ENCODE measurements at regions not wholly inside any gene's neighbourhood (a gene's known extent, or its start where the extent isn't known, plus 50 kb on each side); places are given as distances from the start of the nearest gene placed in this dataset.

DNA sequence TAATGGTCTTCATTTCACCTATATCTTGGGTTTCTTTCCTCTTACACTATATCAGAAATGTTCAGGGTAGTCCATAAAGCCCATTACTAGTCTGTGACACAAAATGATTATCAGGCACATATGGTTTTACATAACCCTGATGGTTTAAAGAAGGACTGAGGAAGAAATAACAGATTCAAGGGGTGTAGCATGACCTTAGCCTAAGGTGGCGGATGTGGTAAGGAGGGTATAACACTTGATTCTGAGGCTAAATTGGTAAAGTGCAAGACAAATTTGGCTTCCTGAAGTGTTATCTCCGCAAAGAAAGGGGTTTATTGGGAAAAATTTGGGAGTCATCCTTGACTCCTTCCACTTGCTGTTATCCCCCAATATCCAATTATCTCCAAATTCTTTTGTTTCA lies 388.2 kb upstream of the RPS23 start:
- Histone ChIP-seq H3K36me3 (ENCODE audit: control insufficient read depth, insufficient read depth, low read length) (no peaks in the 10 kb centered on the region), H3K4me1 (ENCODE audit: control insufficient read depth, insufficient read depth, low read length) (no peaks in the 10 kb centered on the region), H3K4me3 (ENCODE audit: insufficient read depth, low read depth, low read length) (no peak overlapping the region), H3K27ac (ENCODE audit: insufficient read depth, low read depth, low read length, poor library complexity, severe bottlenecking) (no peak overlapping the region), H3K27me3 (ENCODE audit: control insufficient read depth, insufficient read depth, low read length, poor library complexity, severe bottlenecking) (no peaks in the 10 kb centered on the region), H3K9me3 (ENCODE audit: control insufficient read depth, low read length) (no peaks in the 10 kb centered on the region)
- WGBS, 2 experiments, result 91 to 98% methylated on average over 2 of the region's 2 CpGs

GRCh38 chr5:82664732-82665131 lies 386.6 kb upstream of the RPS23 start:
- H3K9me3 ChIP-seq (ENCODE audit: control insufficient read depth, low read length), result no peaks in the 10 kb centered on the region
- H3K4me3 ChIP-seq (ENCODE audit: insufficient read depth, low read depth, low read length), result no peak overlapping the region
- H3K4me1 ChIP-seq (ENCODE audit: control insufficient read depth, insufficient read depth, low read length), result no peaks in the 10 kb centered on the region
- no peaks in the 10 kb centered on the region for H3K27me3 ChIP-seq (ENCODE audit: control insufficient read depth, insufficient read depth, low read length, poor library complexity, severe bottlenecking)
- no peak overlapping the region for H3K27ac ChIP-seq (ENCODE audit: insufficient read depth, low read depth, low read length, poor library complexity, severe bottlenecking)
- H3K36me3 ChIP-seq (ENCODE audit: control insufficient read depth, insufficient read depth, low read length), result no peaks in the 10 kb centered on the region
- 86 to 92% methylated on average over 3 of the region's 3 CpGs for WGBS, 2 experiments

DNA sequence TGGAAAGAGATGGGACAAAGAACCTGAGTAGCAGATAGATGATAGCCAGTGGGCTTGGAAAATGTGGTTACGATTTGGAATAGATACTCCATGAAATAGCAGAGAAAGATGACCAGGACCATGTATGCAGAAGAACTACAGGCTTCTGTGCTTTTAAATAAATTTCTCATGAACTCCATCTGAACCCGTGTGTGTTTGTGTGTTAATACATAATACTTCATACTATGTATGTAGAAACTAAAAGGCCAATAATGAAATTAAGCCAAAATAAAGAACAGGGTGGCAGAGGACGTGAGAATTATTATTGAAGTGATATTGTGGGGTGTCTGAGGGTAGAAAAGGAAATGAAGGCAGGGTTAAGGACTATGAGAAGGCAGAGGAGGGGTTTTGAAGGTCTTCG lies 385.1 kb upstream of the RPS23 start:
- Histone ChIP-seq H3K9me3 (ENCODE audit: control insufficient read depth, low read length) (no peaks in the 10 kb centered on the region), H3K4me3 (ENCODE audit: insufficient read depth, low read depth, low read length) (no peak overlapping the region), H3K36me3 (ENCODE audit: control insufficient read depth, insufficient read depth, low read length) (no peaks in the 10 kb centered on the region), H3K4me1 (ENCODE audit: control insufficient read depth, insufficient read depth, low read length) (no peaks in the 10 kb centered on the region), H3K27me3 (ENCODE audit: control insufficient read depth, insufficient read depth, low read length, poor library complexity, severe bottlenecking) (no peaks in the 10 kb centered on the region), H3K27ac (ENCODE audit: insufficient read depth, low read depth, low read length, poor library complexity, severe bottlenecking) (no peak overlapping the region)
- WGBS, 2 experiments, result 61 to 72% methylated on average over 3 to 4 of the region's 4 CpGs

GRCh38 chr5:82662340-82662739 lies 384.2 kb upstream of the RPS23 start:
- Histone ChIP-seq H3K36me3 (ENCODE audit: control insufficient read depth, insufficient read depth, low read length) (no peaks in the 10 kb centered on the region), H3K27me3 (ENCODE audit: control insufficient read depth, insufficient read depth, low read length, poor library complexity, severe bottlenecking) (no peaks in the 10 kb centered on the region), H3K4me1 (ENCODE audit: control insufficient read depth, insufficient read depth, low read length) (no peaks in the 10 kb centered on the region), H3K27ac (ENCODE audit: insufficient read depth, low read depth, low read length, poor library complexity, severe bottlenecking) (no peak overlapping the region), H3K4me3 (ENCODE audit: insufficient read depth, low read depth, low read length) (no peak overlapping the region), H3K9me3 (ENCODE audit: control insufficient read depth, low read length) (no peaks in the 10 kb centered on the region)
- 81 to 85% methylated on average over 1 of the region's 1 CpG for WGBS, 2 experiments

DNA sequence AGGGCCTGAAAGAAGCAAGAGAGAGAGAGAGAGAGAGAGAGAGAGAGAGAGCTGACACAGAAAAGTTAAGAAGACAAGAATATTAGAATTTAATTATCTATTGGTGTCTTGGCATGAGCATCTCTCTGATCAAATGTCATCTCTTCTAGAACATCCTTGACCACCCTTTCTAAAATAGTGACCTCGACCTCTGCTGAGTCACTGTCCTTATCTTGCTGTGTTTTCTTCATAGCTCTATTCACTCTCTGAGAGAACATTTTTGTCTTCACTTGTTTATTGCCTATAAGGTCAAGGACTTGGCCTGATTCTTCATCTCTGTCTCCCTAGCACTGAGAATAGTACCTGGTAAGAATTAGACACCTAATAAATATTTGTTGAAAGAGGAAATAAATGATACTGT lies 383.8 kb upstream of the RPS23 start:
- Histone ChIP-seq H3K4me3 (ENCODE audit: insufficient read depth, low read depth, low read length) (no peak overlapping the region), H3K4me1 (ENCODE audit: control insufficient read depth, insufficient read depth, low read length) (no peaks in the 10 kb centered on the region), H3K27ac (ENCODE audit: insufficient read depth, low read depth, low read length, poor library complexity, severe bottlenecking) (no peak overlapping the region), H3K36me3 (ENCODE audit: control insufficient read depth, insufficient read depth, low read length) (no peaks in the 10 kb centered on the region), H3K27me3 (ENCODE audit: control insufficient read depth, insufficient read depth, low read length, poor library complexity, severe bottlenecking) (no peaks in the 10 kb centered on the region), H3K9me3 (ENCODE audit: control insufficient read depth, low read length) (no peaks in the 10 kb centered on the region)
- 82 to 94% methylated on average over 1 of the region's 1 CpG for whole genome bisulfite sequencing, 2 experiments

DNA sequence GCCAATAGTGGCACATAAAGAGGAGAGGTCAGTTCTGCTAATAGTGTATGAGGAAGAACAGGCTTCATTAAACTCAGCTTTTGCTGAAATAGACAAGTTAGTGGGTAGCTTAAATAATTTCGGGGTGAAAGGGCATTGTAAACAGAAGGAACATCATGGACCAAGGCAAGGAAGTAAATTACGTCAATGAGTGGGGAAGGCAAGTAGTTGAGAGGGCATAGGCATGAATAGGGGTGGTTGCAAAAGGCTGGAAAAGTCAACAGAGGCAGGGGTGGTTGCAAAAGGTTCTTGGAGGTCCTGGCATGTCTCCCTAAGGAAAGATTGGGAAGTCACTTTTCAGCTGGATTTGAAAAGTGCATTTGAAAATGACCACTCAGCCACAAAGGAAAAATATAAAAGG lies 383.3 kb upstream of the RPS23 start:
- 85 to 93% methylated on average over 2 of the region's 2 CpGs for WGBS, 2 experiments
- no peaks in the 10 kb centered on the region for H3K9me3 ChIP-seq (ENCODE audit: control insufficient read depth, low read length)
- no peak overlapping the region for H3K27ac ChIP-seq (ENCODE audit: insufficient read depth, low read depth, low read length, poor library complexity, severe bottlenecking)
- no peaks in the 10 kb centered on the region for H3K4me1 ChIP-seq (ENCODE audit: control insufficient read depth, insufficient read depth, low read length)
- no peaks in the 10 kb centered on the region for H3K36me3 ChIP-seq (ENCODE audit: control insufficient read depth, insufficient read depth, low read length)
- H3K4me3 ChIP-seq (ENCODE audit: insufficient read depth, low read depth, low read length), result no peak overlapping the region
- H3K27me3 ChIP-seq (ENCODE audit: control insufficient read depth, insufficient read depth, low read length, poor library complexity, severe bottlenecking), result no peaks in the 10 kb centered on the region

DNA sequence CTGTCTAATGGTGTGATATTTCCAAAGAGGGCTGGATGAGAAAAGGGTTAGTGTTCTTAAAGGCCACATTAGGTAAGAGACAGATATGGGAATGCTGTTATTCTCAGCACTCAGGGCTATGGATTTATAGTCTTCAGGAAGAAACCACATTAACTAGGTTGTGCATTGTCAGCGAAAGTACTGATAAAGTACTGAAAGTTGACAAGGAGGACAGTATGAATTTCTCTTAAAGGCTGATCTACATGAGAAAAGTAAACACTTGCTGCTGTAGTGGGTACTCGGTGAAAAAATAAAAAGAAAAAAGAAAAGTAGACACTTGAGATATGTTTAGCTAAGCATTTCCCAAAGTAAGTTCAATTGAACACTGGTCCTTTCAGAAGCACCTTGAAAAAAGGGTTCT lies 381.0 kb upstream of the RPS23 start:
- no peaks in the 10 kb centered on the region for H3K9me3 ChIP-seq (ENCODE audit: control insufficient read depth, low read length)

DNA sequence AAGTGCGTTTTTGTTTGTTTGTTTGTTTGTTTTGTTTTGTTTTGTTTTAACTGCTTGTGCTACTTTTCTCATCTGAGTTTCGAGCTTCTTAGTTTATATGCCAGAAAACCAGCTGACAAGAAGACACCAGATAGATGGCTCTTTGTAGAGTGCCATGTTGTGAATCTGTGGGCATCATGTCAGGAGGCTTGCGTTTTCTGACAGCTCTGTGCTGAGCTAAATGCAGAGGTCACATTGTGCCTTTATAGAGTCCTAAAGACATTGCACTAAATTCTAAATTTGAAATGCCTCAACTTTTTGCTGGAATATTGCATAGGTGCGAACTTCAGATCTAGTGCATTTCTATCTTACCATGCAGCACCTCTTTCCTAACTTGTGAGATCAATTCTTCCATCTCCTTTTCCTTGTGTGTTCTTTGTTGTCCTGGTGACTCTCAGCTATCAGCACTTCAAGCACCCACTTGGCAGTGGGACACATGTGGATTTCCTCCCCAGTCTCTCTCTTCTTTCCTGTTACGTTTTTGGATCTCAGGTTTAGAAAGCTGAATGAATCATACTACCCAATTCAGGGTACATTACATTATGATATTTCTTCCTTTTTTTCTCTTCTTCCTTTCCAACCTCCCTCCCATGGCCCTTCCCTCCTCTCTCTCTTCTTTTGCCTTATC lies 379.0 kb upstream of the RPS23 start:
- 83 to 86% methylated on average over 5 of the region's 5 CpGs for WGBS, 2 experiments
- Histone ChIP-seq H3K9me3 (ENCODE audit: control insufficient read depth, low read length) (no peaks in the 10 kb centered on the region), H3K4me3 (ENCODE audit: insufficient read depth, low read depth, low read length) (no peak overlapping the region), H3K27me3 (ENCODE audit: control insufficient read depth, insufficient read depth, low read length, poor library complexity, severe bottlenecking) (no peaks in the 10 kb centered on the region), H3K36me3 (ENCODE audit: control insufficient read depth, insufficient read depth, low read length) (no peaks in the 10 kb centered on the region), H3K27ac (ENCODE audit: insufficient read depth, low read depth, low read length, poor library complexity, severe bottlenecking) (no peak overlapping the region), H3K4me1 (ENCODE audit: control insufficient read depth, insufficient read depth, low read length) (no peaks in the 10 kb centered on the region)

More for the DNA sequence above, 381.0 kb upstream of the RPS23 start:
- no peaks in the 10 kb centered on the region for H3K4me1 ChIP-seq (ENCODE audit: control insufficient read depth, insufficient read depth, low read length)
- H3K36me3 ChIP-seq (ENCODE audit: control insufficient read depth, insufficient read depth, low read length), result no peaks in the 10 kb centered on the region
- H3K27ac ChIP-seq (ENCODE audit: insufficient read depth, low read depth, low read length, poor library complexity, severe bottlenecking), result no peak overlapping the region
- H3K27me3 ChIP-seq (ENCODE audit: control insufficient read depth, insufficient read depth, low read length, poor library complexity, severe bottlenecking), result no peaks in the 10 kb centered on the region
- 92 to 94% methylated on average over 2 of the region's 2 CpGs for WGBS, 2 experiments
- no peak overlapping the region for H3K4me3 ChIP-seq (ENCODE audit: insufficient read depth, low read depth, low read length)

DNA sequence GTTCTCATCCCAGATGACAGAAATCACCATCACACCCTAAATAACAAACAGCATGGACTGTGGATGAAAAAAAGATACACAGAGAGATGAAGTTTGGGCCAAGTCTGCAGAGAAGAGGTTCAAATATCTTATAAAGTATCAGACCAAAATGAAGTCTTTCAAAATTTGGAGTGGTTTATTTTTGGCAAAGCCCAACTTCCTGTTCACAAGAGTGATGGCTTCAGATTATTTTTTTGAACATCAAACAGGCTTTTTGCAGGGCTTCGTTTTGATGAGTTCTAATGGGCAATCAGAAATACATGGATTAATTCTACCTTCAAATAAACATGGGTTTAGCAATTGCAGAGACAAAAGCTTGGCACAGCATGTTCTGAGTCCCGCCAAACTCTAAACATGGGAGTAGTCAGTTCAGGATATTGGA lies 378.2 kb upstream of the RPS23 start:
- Histone ChIP-seq H3K36me3 (ENCODE audit: control insufficient read depth, insufficient read depth, low read length) (no peaks in the 10 kb centered on the region), H3K4me3 (ENCODE audit: insufficient read depth, low read depth, low read length) (no peak overlapping the region), H3K9me3 (ENCODE audit: control insufficient read depth, low read length) (no peaks in the 10 kb centered on the region), H3K27ac (ENCODE audit: insufficient read depth, low read depth, low read length, poor library complexity, severe bottlenecking) (no peak overlapping the region), H3K27me3 (ENCODE audit: control insufficient read depth, insufficient read depth, low read length, poor library complexity, severe bottlenecking) (no peaks in the 10 kb centered on the region), H3K4me1 (ENCODE audit: control insufficient read depth, insufficient read depth, low read length) (no peaks in the 10 kb centered on the region)
- WGBS, 2 experiments, result 92 to 100% methylated on average over 2 of the region's 2 CpGs

- Histone ChIP-seq H3K4me3 (ENCODE audit: insufficient read depth, low read depth, low read length) (no peak overlapping the region), H3K9me3 (ENCODE audit: control insufficient read depth, low read length) (no peaks in the 10 kb centered on the region), H3K27ac (ENCODE audit: insufficient read depth, low read depth, low read length, poor library complexity, severe bottlenecking) (no peak overlapping the region), H3K36me3 (ENCODE audit: control insufficient read depth, insufficient read depth, low read length) (no peaks in the 10 kb centered on the region), H3K27me3 (ENCODE audit: control insufficient read depth, insufficient read depth, low read length, poor library complexity, severe bottlenecking) (no peaks in the 10 kb centered on the region), H3K4me1 (ENCODE audit: control insufficient read depth, insufficient read depth, low read length) (no peaks in the 10 kb centered on the region)
- 92 to 93% methylated on average over 7 of the region's 7 CpGs for WGBS, 2 experiments
Observed at GRCh38 chr5:82655078-82655477, 376.9 kb upstream of the RPS23 start.

DNA sequence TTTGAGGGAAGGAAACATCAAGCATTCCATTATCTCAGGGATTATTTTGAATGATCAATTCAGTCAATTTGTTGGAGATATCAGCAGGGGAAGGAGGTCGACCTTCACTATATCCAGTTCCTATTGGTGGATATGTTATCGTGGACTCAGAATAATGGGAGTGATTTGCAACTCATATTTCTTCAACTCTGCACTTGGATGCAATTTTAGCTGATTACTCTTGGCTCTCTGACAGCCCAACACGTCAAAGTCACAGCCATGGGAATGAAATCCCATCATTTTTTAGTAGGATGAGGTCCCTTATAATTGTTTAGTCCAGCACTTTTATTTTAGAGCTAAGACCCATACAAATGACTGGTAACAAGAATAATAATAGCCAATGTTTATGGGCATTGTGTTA lies 371.8 kb upstream of the RPS23 start:
- Histone ChIP-seq H3K4me3 (ENCODE audit: insufficient read depth, low read depth, low read length) (no peak overlapping the region), H3K4me1 (ENCODE audit: control insufficient read depth, insufficient read depth, low read length) (no peaks in the 10 kb centered on the region), H3K27me3 (ENCODE audit: control insufficient read depth, insufficient read depth, low read length, poor library complexity, severe bottlenecking) (no peaks in the 10 kb centered on the region), H3K36me3 (ENCODE audit: control insufficient read depth, insufficient read depth, low read length) (no peaks in the 10 kb centered on the region), H3K27ac (ENCODE audit: insufficient read depth, low read depth, low read length, poor library complexity, severe bottlenecking) (no peak overlapping the region), H3K9me3 (ENCODE audit: control insufficient read depth, low read length) (no peaks in the 10 kb centered on the region)
- 88 to 94% methylated on average over 3 of the region's 3 CpGs for WGBS, 2 experiments
